Activated CD4-positive, alpha-beta T cell treated with anti-CD3 and anti-CD28 coated beads, Interleukin-10, Interleukin-2, amounts not matched to agents 100 ng/mL and 50 ng/mL, durations not matched to agents 16 hours and 8 hours (primary cell): ENCODE measurements at regions not wholly inside any gene's neighbourhood (a gene's known extent, or its start where the extent isn't known, plus 50 kb on each side); places are given as distances from the start of the nearest gene placed in this dataset.
"Not testable (repeated sequence)": the region's sequence is repeated elsewhere in the genome, so short reads cannot be mapped to it uniquely, and the experiment has no call there.

Experiments
- DNase-seq: peaks from one replicate; pipeline ENCODE4 v3.0.0-alpha.2; 2020

- DNase-seq = no peak
These were observed 185.2 kb downstream of the IRX2 start for GRCh38 chr5:2566284-2566683.

GRCh38 chr5:2565147-2565546 lies 186.3 kb downstream of the IRX2 start:
- no peak for DNase-seq

GRCh38 chr5:2563046-2563445 lies 188.4 kb downstream of the IRX2 start:
- no peak for DNase-seq

GRCh38 chr5:2562036-2562435 lies 189.4 kb downstream of the IRX2 start:
- no peak for DNase-seq

GRCh38 chr5:2560435-2560834 lies 191.0 kb downstream of the IRX2 start:
- DNase-seq = no peak

- DNase-seq = no peak
These were observed 194.0 kb downstream of the IRX2 start for GRCh38 chr5:2557435-2557834.

GRCh38 chr5:2556375-2556966 lies 195.0 kb downstream of the IRX2 start:
- no peak for DNase-seq

GRCh38 chr5:2553611-2554010 lies 197.9 kb downstream of the IRX2 start:
- DNase-seq = no peak

GRCh38 chr5:2550509-2550908 lies 201.0 kb downstream of the IRX2 start:
- no peak for DNase-seq

GRCh38 chr5:2549900-2550299 lies 201.6 kb downstream of the IRX2 start:
- DNase-seq = no peak

- DNase-seq = no peak
These were observed 202.1 kb downstream of the IRX2 start for GRCh38 chr5:2549354-2549753.

- DNase-seq = no peak
These were observed 204.5 kb downstream of the IRX2 start for GRCh38 chr5:2546938-2547337.

- DNase-seq = no peak
These were observed 207.5 kb downstream of the IRX2 start for GRCh38 chr5:2544003-2544402.

- no peak for DNase-seq
These were observed 208.7 kb downstream of the IRX2 start for GRCh38 chr5:2542821-2543220.

- no peak for DNase-seq
These were observed 209.5 kb downstream of the IRX2 start for GRCh38 chr5:2542026-2542425.

- DNase-seq = no peak
These were observed 213.3 kb downstream of the IRX2 start for GRCh38 chr5:2538169-2538568.

- no peak for DNase-seq
These were observed 213.9 kb downstream of the IRX2 start for GRCh38 chr5:2537378-2538145.

- no peak for DNase-seq
These were observed 214.7 kb downstream of the IRX2 start for GRCh38 chr5:2536632-2537377.

- no peak for DNase-seq
These were observed 216.5 kb downstream of the IRX2 start for GRCh38 chr5:2534970-2535369.

- DNase-seq = no peak
These were observed 217.2 kb downstream of the IRX2 start for GRCh38 chr5:2534251-2534650.

GRCh38 chr5:2533848-2534247 lies 217.6 kb downstream of the IRX2 start:
- not testable (repeated sequence) for DNase-seq

GRCh38 chr5:2532809-2533208 lies 218.7 kb downstream of the IRX2 start:
- no peak for DNase-seq

- no peak for DNase-seq
These were observed 220.2 kb downstream of the IRX2 start for GRCh38 chr5:2531318-2531717.

GRCh38 chr5:2530609-2531008 lies 220.9 kb downstream of the IRX2 start:
- DNase-seq = no peak
